Daoy (cell line): ENCODE measurements at regions not wholly inside any gene's neighbourhood (a gene's known extent, or its start where the extent isn't known, plus 50 kb on each side); places are given as distances from the start of the nearest gene placed in this dataset.
A peak's percentile ranks its signal among the peaks of the same experiment; 100 is the strongest.

Experiments used
- DNase-seq: peaks from one replicate; pipeline ENCODE4 v3.0.0-alpha.2; 2015; ENCODE audit warnings: low read depth

DNA sequence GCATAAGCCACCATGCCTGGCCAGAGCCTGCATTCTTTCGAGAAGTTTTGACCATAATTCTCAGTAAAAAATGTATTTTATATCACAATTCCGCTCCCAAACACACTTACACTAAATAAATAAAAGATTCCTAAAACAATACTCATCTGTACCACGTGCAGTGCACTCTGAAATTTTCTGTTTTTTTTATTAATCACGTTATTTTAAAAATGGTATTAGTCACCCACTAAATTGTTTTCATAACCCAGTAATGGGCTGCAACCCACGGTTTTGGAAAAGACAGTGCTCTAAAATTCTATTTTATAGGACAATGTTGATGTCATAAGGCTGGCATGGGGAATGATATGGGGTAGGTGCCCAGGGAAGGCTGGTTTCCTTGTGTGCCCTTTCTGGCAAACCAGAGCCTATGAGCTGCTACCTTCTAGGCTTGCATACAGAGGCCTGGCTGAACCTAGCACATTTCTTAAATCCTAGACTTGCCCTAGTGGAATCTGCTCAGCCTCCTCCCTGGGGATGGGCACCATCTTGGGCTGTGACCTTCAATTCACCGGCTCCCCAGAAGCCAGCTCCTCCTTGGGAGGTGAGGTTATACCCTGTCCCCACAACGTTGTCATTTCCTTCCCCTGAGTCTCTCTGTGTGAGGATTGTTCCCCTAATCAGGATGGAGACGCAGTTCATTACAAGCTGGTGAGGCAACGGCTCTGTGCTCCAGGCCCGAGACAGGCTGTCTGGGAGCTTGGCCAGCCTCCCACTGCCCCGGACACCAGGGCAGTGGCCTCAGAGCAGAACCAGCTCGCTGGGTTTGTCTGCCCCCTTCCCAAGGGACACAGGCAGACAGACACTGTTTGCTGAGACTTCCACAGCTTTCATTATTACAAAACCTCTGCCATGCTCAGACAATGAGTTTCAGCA is 116.5 kb upstream of the NAV2 start:
- DNase-seq = peak; percentile 78

DNA sequence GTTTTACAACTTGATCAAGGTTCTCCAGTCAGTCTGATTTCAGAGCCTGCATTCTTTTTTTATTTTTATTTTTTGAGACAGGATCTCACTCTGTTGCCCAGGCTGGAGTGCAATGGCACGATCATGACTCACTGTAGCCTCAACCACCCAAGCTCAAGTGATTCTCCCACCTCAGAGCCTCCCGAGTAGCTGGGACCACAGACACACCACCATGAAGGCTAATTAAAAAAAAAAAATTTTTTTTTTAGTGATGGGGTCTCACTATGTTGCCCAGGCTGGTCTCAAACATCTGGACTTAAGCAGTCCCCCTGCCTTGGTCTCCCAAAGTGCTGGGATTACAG is 117.2 kb upstream of the NAV2 start:
- DNase-seq = peak; percentile 55

DNA sequence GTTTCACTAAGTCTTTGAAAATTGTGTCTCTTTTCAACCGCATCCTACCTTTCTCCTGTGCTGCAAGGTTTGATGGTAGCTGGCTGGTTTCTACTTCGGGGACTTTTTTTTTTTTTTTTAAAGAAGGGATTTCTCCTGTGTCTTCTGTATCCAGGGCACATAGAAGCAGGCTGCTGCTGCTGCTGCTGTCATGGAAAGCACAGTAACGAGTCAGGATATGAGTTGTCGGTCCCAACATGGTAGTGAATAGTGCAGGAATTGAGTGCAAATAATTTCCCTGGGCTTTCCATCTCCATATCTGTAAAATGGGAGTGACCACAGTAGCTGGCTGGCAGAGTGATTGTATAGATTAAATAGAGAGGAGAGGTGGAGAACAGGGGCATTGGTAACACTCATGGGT is 118.3 kb upstream of the NAV2 start:
- DNase-seq = no peak

DNA sequence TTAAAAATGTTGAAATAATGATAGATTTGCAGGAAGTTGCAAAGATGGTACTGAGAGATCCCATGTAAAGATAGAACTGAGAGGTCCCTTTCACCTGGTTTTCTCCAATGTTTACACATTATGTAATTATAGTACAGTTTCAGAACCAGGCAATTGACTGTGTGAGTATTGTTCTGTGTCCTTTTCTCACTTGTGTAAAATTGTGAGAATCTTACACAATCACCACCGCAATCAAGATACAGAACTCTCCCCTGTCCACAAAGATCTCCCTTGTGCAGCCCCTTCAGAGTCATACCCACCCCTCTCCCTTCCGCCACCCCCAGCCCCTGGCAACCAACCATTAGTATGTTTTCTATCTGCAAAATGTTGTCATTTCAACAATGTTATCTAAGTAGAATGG is 119.8 kb upstream of the NAV2 start:
- no peak for DNase-seq

DNA sequence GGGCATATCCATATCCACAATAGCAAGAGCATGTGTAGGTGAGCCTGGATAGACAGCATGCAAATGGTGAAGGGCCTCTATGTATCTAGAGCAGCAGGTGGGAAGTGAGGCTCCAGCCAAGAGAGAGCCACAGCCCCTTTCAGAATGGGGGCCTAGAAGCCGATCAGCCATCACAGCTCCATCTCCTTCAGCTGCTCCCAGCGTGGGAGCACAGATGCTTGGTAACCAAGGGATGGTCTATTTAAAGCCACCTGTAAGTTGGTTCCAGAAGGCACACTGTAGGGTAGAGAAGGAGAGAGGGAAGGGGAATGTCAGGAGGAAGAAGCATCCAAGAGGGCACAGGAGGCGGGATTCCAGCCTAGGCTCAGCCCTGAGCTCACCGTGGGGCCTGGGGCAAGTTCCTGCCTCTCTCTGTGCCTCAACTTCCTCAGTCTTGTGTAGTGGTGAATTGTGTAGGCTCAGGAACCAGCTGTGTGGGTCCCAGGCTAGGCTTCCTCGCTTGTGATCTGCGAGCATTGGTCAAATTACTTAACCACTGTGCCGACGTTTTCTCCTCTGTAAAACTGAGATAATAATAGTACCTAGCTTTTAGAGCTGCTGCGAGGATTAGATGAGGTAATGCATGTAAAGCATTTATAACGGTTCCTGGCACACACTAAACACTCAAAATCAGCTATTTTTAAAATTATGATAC is 122.9 kb upstream of the NAV2 start:
- DNase-seq = no peak

DNA sequence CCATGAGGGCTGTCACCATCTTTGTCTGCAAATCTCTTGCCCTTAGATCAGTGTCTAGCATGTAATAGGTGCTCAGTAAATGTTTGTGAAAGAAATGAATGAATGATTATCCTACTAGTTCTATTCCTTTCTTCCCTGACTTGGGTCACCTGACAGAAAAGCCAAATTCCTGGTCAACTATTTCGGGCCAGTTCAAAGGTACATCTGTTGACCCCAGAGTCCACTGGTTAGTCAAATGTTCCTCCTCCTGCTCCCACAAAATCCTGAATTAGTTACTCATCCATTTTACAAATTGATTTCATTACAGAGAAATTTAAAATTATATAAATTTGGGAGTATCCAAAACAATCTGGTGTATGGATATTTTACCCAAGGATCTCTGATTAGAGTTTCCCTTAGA is 124.7 kb upstream of the NAV2 start:
- no peak for DNase-seq

DNA sequence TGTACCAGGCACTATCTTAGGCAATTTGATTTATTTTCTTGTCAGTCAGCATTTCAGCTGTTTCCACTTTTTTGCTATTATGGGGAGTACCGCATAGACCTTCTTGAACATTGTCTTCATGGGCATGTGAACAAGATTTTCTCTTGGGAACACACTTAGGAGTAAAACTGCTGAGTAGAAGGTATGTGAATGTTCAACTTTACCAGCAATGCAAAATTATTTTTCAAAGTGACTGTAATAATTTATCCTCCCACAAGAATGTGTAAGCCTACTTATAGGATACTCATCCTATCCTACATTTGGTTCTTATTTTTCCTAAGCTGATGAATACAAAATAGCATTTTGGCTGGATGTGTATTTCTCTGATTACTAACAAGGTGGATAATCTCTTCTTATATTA is 132.0 kb upstream of the NAV2 start:
- DNase-seq = no peak

DNA sequence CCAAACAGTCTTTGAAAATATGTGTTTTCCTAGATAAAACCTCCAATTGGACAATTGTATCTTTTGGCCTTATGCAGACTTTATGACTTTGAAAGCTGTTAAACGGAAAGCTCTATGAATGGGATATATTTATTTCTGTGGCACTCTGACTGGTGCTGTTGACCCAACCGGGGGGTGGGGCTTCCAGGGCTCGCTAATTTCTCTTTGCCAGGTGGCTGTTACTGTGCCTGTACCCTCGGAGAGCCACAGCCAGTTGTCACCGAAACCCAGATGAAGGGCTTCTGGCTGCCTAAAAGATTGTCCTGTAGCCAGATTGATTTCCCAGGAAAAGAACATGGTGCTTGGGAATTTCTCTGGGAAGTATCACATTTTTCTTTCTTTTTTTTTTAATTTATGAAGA is 132.7 kb upstream of the NAV2 start:
- DNase-seq = no peak

DNA sequence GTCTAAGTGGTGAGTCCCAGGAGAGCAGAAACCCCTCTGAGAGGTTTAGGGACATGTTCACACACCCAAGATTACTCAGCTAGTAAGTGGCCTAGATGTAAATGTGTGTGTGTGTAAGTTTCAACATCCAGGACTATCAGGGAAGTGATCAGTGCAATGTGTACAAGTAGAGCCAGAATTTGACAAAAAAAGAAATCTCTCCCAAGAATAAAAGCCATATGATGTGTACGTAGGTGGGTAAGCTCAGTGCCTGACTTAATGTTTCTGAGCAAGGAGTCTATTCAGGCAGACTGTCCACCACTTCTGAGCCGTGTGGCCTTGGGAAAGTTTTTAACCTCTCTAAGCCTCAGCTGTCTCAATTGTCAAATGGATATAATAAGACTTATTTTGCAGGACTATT is 133.8 kb upstream of the NAV2 start:
- no peak for DNase-seq

DNA sequence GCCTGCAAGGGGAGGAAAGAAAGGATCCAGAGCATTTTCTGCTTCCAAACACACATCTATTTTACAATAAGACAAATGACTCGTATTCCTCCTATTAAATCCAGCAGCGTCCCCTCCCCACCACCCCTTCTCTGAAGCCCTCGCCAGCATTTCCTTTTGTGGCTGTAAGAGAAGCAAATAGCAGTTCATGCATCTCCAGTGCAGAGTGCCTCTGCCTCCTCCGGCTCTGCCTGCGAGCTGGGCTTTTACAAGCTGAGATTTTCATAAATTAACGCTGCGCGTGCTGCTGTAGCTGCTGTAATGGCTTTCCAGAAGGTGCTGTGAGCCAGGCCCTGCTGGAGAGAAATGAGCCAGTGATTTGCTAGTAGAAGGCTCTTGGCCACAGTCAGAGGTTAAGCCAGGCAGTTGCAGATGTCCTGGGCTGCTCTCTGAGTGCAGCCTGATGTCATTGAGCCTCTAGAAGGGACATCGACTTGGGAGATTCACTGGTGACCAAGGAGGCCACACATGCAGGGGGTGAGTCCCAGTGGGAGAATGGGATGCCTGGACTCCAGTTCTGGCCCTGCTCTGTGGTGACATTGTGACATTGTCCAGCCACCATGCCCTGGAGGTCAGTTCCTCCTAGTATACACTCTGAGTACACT is 134.5 kb upstream of the NAV2 start:
- DNase-seq = peak; percentile 18

DNA sequence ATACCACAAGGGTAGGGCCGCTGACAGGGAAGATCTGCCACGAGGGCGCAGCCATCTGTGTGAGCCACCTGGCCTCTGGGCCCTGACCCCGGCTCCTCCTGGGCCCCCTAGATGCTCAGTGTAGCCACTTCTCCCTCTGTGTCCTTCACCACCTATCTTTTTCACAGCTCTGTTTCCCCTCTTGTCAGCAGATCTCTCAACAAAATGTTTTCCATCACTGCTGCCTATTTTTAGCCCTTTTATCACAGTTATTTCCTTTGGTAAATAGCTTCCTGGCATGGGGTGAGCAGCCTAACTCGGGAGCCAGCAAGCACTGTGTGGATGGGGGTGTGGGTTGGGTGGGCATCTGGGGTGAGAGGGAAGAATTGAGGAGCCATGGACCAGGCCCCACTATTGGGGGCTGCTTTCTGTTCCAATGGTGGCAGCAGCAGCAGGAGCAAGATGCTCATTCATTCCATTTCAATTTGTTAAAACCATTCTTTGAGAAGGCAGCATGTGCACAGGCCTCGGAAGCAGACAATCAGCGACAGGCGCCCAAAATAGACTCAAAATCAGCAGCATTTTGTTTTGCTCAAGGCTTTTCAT is 135.2 kb upstream of the NAV2 start:
- no peak for DNase-seq

DNA sequence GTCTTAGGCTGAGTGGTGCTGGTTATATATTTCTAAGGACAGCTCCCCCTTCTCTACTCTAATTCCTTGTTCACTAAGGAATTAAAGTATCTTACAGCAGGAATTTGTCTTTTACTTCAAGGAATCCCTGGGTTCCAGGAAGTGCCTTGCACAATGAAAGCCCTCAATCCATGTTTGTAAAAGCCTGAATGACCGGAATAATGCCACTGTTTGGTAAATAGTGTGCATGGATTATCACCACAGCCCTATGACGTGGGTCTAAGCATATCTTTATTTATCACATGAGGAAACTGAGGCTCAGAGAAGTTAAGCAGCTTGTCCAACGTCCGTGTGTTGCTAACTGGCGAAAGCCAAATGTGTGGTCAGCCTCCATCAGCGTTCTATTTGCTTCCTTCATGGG is 135.7 kb upstream of the NAV2 start:
- DNase-seq = no peak

DNA sequence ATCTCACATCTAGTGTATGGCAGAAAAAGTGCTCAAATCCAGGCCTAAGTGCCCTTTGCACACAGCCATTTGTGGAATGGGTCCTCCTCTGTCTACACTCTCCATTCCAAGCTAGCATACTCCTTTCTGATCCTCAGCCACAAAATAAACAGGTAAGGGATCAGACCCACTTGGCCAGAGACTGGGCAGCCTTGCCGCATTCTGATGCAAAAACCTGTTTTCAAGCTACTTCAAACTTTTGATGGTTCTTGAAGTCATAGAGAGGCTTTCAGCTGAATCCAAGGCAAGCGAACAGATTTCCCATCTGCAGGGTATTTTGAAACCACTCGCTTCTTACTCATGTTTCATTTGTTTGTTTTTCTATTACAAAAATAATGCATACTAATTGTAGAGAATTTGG is 136.6 kb upstream of the NAV2 start:
- no peak for DNase-seq

DNA sequence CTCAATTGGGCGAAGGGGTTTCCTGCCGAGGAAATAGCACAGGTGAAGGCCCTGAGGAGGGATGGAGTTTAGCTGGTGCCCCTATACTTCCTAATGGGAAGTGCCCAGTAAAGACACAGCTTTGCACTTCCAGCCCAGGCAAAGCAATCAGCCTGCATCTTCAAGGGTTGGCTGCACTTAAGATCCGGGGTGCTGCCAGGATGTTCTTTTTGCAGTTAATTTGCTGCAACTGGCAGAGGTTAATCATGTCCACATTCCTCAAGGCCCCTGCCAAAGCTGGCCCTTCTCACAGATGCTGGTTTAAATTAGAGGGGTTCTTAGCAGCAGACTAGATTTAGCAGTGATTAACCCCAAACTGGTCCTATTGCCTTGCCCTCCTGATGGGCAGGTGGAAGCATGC is 137.7 kb upstream of the NAV2 start:
- DNase-seq = no peak

DNA sequence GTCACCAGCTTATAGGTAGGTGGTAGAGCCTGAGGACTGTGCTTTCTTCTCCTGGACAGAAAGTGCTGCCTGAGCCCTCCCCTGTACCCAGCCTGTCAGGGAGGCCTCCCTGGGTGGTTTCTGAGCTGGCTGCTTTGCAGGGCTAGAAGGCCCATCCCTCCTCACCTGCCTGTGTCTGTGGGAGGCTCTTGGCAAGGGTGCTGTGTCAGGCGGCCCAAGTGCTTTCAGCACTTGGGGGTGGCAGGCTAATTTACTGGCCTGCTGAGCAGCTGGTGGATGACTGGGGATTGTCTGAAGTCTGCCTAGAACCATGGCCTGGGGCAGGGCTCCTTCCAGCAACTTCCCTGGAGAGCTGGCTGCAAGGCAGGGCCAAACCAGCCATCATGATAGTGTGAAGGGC is 139.0 kb upstream of the NAV2 start:
- DNase-seq = no peak

DNA sequence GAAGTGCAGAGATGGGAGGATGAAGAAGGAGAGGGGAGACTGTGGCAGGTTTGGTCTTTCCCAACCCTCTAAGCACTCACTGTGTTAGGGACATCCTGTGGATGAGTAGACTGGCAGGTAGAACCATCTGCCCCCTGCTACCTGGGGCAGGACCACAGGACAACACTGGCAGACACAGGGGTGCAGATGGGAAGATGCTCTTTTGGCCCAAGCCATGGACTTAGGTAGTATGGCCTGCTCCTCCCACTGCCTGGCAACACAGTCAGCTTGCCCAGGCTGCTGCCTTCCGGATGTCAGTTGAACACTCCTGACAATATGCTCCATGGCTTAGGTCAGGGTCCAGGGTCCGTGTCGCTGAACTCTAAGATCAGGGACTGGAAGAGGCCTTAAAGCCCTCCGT is 140.7 kb upstream of the NAV2 start:
- DNase-seq = no peak

DNA sequence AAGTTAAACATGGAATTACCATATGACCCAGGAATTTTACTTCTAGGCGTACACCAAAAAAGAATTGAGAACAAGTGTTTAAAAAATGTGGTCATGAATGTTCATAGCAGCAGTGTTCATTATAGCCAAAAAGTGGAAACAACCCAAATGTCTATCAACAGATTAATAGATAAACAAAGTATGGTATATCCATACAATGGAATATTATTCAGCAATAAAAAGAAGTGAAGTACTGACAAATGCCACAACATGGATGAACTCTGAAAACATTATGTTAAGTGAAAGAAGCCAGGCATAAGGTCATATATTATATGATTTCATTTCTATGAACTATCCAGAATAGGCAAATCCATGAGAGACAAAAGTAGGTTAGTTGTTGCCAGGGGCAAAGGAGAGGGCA is 141.7 kb upstream of the NAV2 start:
- no peak for DNase-seq

DNA sequence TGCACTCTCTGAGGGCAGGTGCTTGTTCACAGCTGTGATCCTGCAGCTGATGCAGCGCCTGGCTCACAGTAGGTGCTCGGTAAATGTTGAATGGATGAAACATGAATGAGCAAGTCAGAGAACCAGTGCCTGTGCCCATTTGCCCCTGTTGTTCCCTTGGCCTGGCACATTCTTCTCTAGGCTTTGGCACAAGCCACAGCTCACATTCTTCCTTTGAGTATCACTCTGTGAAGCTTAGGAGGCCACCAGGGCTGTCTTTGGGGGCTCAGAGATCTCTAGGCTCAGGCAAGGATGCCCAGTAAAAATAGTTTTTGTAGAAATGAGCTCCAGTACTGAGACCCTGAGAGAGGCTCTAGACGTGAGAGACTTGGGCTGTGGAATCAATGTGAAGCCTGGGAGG is 144.6 kb upstream of the NAV2 start:
- DNase-seq = no peak

DNA sequence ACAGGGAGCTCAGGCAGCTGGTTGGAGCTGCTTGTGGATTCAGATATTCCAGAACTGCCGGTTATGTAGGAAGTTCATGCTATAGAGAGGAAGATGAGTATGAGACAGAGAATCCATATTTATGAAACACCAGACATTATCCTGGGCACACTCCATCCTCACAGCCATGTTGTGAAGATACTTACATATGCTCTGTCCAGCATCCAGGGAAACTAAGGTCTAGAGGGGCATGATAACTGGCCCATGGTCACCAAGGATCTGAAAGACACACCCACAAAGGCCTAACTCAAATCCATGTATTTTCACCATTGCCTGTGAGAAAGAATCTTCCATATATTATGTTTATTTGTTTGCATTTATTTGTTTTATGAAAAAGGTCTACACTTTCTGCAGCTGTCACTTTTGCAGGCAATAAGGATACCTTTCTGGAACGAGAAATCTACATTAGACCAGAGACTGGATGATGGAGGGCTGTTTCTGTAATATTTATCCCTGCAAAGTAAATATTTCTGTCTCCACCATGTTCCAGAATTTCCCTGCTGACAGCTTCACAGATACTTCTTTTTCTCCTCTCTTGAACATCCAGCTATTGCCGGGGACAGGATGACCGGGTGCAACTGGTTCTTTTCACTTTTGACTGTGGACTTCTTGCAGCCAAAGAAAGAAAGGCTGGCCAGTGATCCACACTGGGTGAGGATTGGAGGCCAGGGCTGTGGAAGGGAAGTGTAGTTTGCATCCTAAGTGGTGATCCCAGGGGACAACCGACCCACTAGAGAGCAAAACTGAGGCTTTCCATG is 145.9 kb upstream of the NAV2 start:
- DNase-seq = no peak

DNA sequence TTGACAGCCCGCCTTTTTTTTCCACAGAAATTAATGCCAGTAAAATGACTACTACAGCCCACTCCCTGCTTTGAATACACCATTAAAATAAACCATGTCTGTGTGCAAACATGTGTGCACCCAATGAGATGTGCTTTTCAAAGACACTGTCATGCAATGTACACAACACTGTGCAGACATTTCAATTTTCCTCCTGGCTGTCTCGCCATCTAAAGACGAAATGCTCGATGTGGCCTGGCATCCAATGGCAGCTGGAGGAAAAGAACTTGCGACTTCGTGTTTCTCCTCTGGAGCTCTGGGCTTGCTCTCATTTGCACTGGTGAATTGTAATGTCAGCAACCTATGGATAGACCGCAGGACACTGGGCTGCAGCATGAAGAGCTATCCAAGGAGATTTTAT is 147.0 kb upstream of the NAV2 start:
- DNase-seq = no peak

DNA sequence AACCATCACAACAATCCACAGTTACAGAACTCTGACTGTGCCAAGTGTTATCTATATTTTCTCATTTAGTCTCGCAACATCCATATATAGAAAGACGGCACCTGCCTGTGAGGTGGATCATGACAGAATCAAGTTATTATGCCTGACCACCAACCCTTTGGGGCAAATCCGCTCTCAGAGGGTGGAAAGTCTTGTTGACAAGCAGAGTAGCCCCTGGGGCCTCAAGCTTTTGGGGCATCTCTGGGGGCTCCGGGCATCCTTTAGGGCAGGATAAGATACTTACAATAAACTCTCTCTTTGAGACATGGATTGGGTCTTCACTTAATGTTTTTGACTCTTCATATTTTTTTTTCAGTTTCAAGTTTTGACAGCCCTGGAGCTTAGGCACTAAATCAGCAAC is 150.5 kb upstream of the NAV2 start:
- DNase-seq = no peak

DNA sequence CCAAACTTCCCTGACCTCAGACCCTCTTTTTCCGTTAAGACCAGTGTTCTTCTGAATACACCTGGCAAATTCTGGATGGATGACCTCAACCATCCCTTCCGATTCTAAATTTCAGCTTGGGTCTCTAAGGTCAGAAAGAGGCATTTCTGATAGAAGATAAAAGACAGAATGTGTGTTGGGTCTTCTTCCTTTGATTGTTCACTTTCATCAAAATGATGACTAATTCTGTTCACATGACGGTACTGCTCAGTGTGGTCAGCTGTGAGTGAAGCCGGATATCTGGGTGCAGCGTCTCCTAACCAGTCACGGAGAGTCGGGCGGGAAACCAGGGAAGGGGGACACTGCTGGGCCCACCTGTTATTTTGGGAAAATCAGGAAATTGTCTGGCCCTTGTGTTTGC is 151.6 kb upstream of the NAV2 start:
- DNase-seq = peak; percentile 18
